Natural killer cell treated with Interleukin-12 subunit alpha and Interleukin-12 subunit beta and Interleukin-15 and Interleukin-18, amount 100 ng/mL, for 72 hours (primary cell): ENCODE measurements at regions not wholly inside any gene's neighbourhood (a gene's known extent, or its start where the extent isn't known, plus 50 kb on each side); places are given as distances from the start of the nearest gene placed in this dataset.
"Not testable (repeated sequence)": the region's sequence is repeated elsewhere in the genome, so short reads cannot be mapped to it uniquely, and the experiment has no call there.

Source experiments
- ATAC-seq, 2 donors: fragments of 150-1000 bp; cut with Tn5 transposase in 1 of 2; sonication (Bioruptor Pico), chemical (Tn5 transposase) in 1 of 2; 2 replicates each; pipeline ENCODE4 v1.10.0; 2021
- DNase-seq: peaks from one replicate; pipeline ENCODE4 v3.0.0; 2022; ENCODE audit warnings: low spot score
- H3K27ac Mint-ChIP-seq, 2 donors: 1 replicate in 1 of 2; 2 replicates in 1 of 2; pipeline ENCODE4 v1.8.0; 2022; ENCODE audit warnings: mixed read lengths in 2 of 2, mild to moderate bottlenecking in 1 of 2, moderate library complexity in 1 of 2
- H3K27me3 Mint-ChIP-seq, 2 donors: 1 replicate in 1 of 2; 2 replicates in 1 of 2; pipeline ENCODE4 v1.8.0; 2022; ENCODE audit warnings: mixed read lengths in 2 of 2
- H3K36me3 Mint-ChIP-seq: one replicate; pipeline ENCODE4 v1.8.0; 2022; ENCODE audit warnings: mixed read lengths
- H3K4me1 Mint-ChIP-seq, 2 donors: 1 replicate in 1 of 2; 2 replicates in 1 of 2; pipeline ENCODE4 v1.8.0; 2022; ENCODE audit warnings: low read depth in 2 of 2, mixed read lengths in 2 of 2, mild to moderate bottlenecking in 1 of 2
- H3K4me3 Mint-ChIP-seq: one replicate; pipeline ENCODE4 v1.8.0; 2022; ENCODE audit warnings: mixed read lengths
- H3K9me3 Mint-ChIP-seq: 2 replicates; pipeline ENCODE4 v1.8.0; 2022; ENCODE audit warnings: mixed read lengths

DNA sequence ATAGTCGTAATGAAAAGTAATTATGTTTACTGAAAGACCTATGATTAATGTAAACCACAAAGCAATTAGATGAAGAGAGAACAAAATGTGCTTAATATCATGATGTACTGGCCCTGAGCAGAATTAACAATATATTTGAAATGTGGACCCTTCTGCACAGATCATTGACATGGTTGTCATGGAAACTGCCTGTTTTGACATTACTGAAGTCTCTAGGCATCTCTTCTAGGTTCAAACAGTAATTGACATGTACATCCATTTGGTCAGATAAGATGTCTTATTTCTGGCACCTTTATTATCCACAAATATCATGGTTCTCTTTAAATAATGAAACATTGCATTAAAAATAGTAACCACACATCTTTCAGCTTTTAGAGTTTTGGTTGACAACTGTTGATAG, 251.7 kb upstream of the GNPDA2 start:
- no peak for ATAC-seq
- Mint-ChIP-seq H3K27me3 (no peaks in the 10 kb centered on the region), H3K9me3 (peaks cover 9% of the 10 kb centered on the region)

DNA sequence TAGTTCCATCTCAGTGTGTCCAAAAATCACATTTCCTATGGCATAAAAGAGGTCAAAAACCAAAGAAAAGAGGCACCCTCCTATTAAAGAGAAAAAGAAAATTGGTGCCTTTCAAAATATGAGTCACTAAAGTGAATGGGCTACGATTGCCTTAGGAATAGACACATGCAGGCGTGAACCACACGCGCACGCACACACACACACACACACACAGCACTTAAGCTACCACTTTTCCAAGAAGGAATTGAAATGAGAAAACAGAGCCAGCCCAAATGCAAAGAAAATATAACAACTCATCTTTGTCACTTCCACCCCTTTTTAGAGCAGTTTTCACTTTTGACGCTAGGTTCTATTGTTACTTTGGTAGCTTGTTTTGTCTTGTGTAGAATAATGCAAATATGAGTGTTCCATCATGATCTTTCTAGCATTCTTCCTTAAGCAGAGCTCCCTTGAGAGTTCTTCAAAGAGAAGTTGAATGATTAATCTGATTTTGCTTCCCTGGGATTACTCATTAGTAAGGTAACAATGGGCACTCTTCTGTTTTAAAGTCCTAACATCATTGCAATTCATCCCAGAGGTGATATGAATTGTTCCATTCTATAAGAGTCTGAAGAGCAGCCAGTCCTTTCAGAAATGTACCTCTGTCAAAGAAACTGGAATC, 239.2 kb upstream of the GNPDA2 start:
- Mint-ChIP-seq H3K27ac (no peak overlapping the region), H3K9me3 (peaks cover 24% of the 10 kb centered on the region), H3K4me1 (no peaks in the 10 kb centered on the region), H3K27me3 (no peaks in the 10 kb centered on the region), H3K36me3 (no peaks in the 10 kb centered on the region), H3K4me3 (no peak overlapping the region)
- ATAC-seq (no peak), DNase-seq (no peak)

More for the DNA sequence above, 251.7 kb upstream of the GNPDA2 start:
- no peaks in the 10 kb centered on the region for H3K4me1 Mint-ChIP-seq
- H3K4me3 Mint-ChIP-seq: no peak overlapping the region
- DNase-seq: no peak
- H3K27ac Mint-ChIP-seq: no peak overlapping the region
- H3K36me3 Mint-ChIP-seq: no peaks in the 10 kb centered on the region

DNA sequence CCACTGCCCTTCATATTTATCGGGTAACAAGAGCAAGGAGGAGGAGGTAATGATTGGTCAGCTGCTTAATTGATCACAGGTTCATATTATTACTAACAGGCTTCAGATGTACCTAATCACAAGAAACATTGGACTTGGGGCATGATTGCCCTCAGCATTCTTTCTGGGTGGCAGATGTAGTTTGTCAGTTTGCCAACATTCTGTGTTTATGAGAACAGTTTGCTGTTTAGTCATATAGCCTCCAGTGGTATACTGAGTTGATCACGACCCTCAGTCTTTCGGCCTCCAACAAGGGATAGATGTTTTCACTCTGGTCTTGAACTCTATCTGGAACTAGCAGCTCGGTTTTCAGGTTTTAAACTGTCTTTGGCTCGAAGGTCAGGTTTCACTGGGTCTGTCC, 237.7 kb upstream of the GNPDA2 start:
- H3K27me3 Mint-ChIP-seq, DNase-seq, H3K4me3 Mint-ChIP-seq, H3K27ac Mint-ChIP-seq, ATAC-seq, H3K4me1 Mint-ChIP-seq, H3K36me3 Mint-ChIP-seq: not testable (repeated sequence)
- H3K9me3 Mint-ChIP-seq: peaks cover 26% of the 10 kb centered on the region

- DNase-seq: no peak
Measured at GRCh38 chr4:44961001-44961755, 234.8 kb upstream of the GNPDA2 start.

GRCh38 chr4:44931720-44932119, 205.4 kb upstream of the GNPDA2 start:
- Mint-ChIP-seq H3K36me3 (no peaks in the 10 kb centered on the region), H3K9me3 (peaks cover 3% of the 10 kb centered on the region), H3K27ac (no peak overlapping the region), H3K4me3 (no peak overlapping the region), H3K4me1 (no peaks in the 10 kb centered on the region), H3K27me3 (no peaks in the 10 kb centered on the region)
- DNase-seq (no peak), ATAC-seq (no peak)

More at GRCh38 chr4:44961001-44961755, 234.8 kb upstream of the GNPDA2 start:
- no peak overlapping the region for H3K27ac Mint-ChIP-seq
- peaks cover 18% of the 10 kb centered on the region for H3K9me3 Mint-ChIP-seq
- no peaks in the 10 kb centered on the region for H3K27me3 Mint-ChIP-seq
- ATAC-seq: no peak
- no peaks in the 10 kb centered on the region for H3K36me3 Mint-ChIP-seq
- H3K4me1 Mint-ChIP-seq: no peaks in the 10 kb centered on the region
- H3K4me3 Mint-ChIP-seq: no peak overlapping the region

GRCh38 chr4:44928785-44929184, 202.4 kb upstream of the GNPDA2 start:
- Mint-ChIP-seq H3K4me1 (no peaks in the 10 kb centered on the region), H3K4me3 (no peak overlapping the region), H3K27ac (no peak overlapping the region), H3K27me3 (no peaks in the 10 kb centered on the region), H3K36me3 (no peaks in the 10 kb centered on the region), H3K9me3 (peaks cover 10% of the 10 kb centered on the region)
- DNase-seq (no peak), ATAC-seq (no peak)

DNA sequence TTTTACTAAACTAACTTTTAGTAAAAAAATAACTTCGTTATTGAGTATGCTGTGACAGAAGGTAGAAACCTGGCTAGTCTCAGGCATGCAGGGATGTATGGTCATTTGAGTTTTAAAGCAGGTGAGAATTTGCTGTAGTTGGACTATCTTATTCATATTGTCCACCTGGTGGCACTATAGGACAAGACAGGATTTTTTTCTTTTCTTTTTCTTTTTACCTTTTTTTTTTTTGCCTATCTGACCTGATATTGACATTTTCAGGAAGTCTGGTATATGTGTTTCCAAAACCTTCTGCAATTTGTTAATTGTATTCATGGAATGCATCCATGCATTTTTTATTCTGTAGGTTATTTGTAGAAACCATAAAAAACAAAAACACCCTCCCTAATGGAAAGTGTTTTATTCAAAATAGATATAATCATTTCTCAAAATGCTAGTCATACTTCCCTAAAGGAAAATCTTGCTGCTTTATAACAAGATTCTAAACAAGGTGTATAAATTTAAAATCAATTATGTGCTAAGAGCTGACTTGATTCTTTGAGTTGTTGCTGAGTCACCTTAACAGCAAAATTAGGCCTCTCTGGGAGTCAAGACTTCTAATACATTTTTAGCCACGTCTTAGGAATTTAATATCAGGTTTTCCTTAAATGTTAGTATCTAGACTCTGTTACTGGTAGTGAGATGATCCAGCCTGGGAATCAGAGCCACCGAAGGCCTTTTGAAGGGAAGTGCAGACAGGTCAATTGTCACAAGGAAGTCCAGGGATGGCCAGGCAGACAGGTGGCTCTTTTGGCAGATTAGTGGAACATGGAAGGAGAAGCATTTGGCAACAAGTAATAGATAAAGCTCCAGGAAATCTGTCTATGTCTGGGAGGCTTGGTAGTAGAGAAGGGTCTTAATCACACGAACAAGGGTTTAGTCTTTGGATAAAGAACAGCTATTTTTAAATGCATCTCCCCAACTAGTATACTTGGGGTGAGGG, 201.3 kb upstream of the GNPDA2 start:
- no peak for DNase-seq
- Mint-ChIP-seq H3K9me3 (peaks cover 10% of the 10 kb centered on the region), H3K27ac (no peak overlapping the region), H3K36me3 (no peaks in the 10 kb centered on the region), H3K4me1 (no peaks in the 10 kb centered on the region), H3K4me3 (no peak overlapping the region), H3K27me3 (no peaks in the 10 kb centered on the region)
- ATAC-seq: no peak

- Mint-ChIP-seq H3K36me3 (no peaks in the 10 kb centered on the region), H3K27ac (no peak overlapping the region), H3K4me3 (no peak overlapping the region), H3K4me1 (no peaks in the 10 kb centered on the region), H3K9me3 (peaks cover 5% of the 10 kb centered on the region), H3K27me3 (no peaks in the 10 kb centered on the region)
- DNase-seq (no peak), ATAC-seq (no peak)
Measured at GRCh38 chr4:44916411-44916810, 190.1 kb upstream of the GNPDA2 start.

DNA sequence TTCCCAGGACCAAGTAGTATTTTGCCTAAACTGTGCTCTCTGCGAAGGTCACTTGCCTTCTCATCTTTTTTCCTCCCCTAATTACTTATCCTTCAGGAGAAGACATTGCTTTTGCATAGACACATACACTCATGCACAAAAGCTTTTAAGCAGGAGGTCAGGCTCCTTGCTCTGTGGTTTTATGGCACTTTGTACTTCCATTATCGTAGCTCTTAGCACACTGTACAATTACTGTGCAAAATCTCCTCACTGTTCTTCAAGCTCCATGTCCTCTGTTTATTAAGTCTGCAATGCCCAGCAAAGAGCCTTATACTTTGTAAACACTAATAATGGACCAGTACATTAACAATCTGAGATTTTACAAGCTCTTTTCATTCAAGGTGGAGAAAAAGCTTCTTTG, 188.4 kb upstream of the GNPDA2 start:
- Mint-ChIP-seq H3K36me3 (no peaks in the 10 kb centered on the region), H3K4me3 (no peak overlapping the region)

DNA sequence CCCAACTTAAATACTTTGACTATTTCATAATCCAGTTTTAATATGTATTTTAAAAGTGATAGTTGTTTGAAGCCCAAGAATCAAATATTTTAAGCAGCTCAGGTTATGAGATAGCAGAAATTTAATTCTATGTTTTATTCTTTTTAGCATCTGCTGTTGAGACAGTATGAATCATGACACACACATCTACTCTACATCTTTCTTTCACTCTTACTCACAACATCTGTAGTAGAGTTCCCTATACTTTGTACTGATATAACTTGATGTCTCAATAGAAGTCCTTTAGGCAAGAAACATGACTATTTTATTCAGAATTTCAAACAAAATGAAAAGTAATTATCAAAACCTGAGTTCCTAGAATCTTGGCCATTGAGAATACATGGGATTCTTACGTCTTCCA, 187.9 kb upstream of the GNPDA2 start:
- no peak overlapping the region for H3K4me3 Mint-ChIP-seq
- H3K9me3 Mint-ChIP-seq: peaks cover 5% of the 10 kb centered on the region
- no peaks in the 10 kb centered on the region for H3K36me3 Mint-ChIP-seq
- H3K4me1 Mint-ChIP-seq: no peaks in the 10 kb centered on the region
- no peak for ATAC-seq
- H3K27me3 Mint-ChIP-seq: no peaks in the 10 kb centered on the region
- no peak overlapping the region for H3K27ac Mint-ChIP-seq
- no peak for DNase-seq

More for the DNA sequence above, 188.4 kb upstream of the GNPDA2 start:
- H3K27me3 Mint-ChIP-seq: no peaks in the 10 kb centered on the region
- no peaks in the 10 kb centered on the region for H3K4me1 Mint-ChIP-seq
- no peak overlapping the region for H3K27ac Mint-ChIP-seq
- peaks cover 5% of the 10 kb centered on the region for H3K9me3 Mint-ChIP-seq
- DNase-seq (no peak), ATAC-seq (no peak)

DNA sequence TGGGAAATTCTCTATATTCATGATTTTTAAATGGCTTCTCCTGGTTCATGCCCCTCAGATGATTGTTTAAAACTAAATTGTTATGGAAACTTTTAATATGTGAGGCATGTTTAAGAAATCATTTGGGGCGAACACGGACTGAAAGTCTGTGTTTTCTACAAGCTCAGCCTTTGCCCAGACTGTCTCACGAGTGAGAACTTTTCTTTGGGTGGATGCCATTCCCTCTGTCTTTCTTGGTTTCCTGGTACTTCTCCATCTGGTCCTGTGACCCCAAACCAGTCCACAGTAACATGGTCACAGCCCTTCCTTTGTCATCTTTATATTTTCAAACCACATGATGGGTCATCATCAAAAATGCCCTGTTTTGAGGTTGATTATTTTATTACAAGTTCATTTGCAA, 186.6 kb upstream of the GNPDA2 start:
- Mint-ChIP-seq H3K27me3 (no peaks in the 10 kb centered on the region), H3K4me1 (no peaks in the 10 kb centered on the region), H3K4me3 (no peak overlapping the region), H3K27ac (no peak overlapping the region), H3K9me3 (peaks cover 5% of the 10 kb centered on the region), H3K36me3 (no peaks in the 10 kb centered on the region)
- ATAC-seq: no peak
- DNase-seq: no peak

- H3K27ac Mint-ChIP-seq: no peak overlapping the region
- no peak overlapping the region for H3K4me3 Mint-ChIP-seq
- DNase-seq: no peak
- H3K9me3 Mint-ChIP-seq: peaks cover 17% of the 10 kb centered on the region
- H3K27me3 Mint-ChIP-seq: no peaks in the 10 kb centered on the region
- no peak for ATAC-seq
- H3K4me1 Mint-ChIP-seq: no peaks in the 10 kb centered on the region
- no peaks in the 10 kb centered on the region for H3K36me3 Mint-ChIP-seq
Measured at GRCh38 chr4:44908565-44908964, 182.2 kb upstream of the GNPDA2 start.

DNA sequence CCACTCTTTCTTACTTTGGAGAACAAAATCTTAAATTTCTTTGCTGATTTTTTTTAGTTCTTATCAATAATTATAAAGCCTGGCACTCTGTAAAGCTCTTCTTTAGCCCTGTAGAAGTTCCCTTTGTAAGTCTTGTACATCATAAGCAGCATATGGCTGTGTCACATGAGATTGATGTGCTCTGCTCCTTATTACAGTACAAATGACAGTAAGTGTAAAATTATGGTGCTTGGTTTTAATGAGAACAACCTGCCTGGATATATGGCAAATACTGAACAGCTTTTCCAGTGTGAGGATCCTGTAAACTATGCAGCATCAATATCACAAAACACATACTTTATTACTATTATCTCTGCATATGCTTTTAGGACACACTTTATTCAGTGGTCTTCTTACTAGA, 145.9 kb upstream of the GNPDA2 start:
- H3K9me3 Mint-ChIP-seq: no peaks in the 10 kb centered on the region
- no peak overlapping the region for H3K27ac Mint-ChIP-seq
- H3K4me1 Mint-ChIP-seq: no peaks in the 10 kb centered on the region
- ATAC-seq (no peak), DNase-seq (no peak)
- H3K36me3 Mint-ChIP-seq: no peaks in the 10 kb centered on the region
- H3K4me3 Mint-ChIP-seq: no peak overlapping the region
- no peaks in the 10 kb centered on the region for H3K27me3 Mint-ChIP-seq

DNA sequence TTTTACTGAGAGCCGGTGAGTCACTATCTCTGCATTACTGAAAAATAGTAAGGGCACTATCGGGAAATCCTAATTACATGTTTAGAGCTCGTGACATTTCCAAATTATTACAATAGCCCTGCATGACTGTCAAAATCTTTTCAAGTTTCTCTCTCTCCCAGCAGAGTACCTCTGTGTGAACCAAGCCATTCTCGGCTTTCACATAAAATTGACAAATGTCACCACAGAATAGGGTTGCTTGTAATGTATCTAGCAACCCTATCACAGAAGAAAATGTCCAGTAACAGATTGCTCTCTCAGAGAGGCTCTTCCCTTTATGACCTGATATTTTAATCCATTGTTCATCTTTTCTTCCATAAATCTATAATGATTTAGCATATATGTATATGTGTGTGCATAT, 144.8 kb upstream of the GNPDA2 start:
- no peak overlapping the region for H3K4me3 Mint-ChIP-seq
- no peaks in the 10 kb centered on the region for H3K36me3 Mint-ChIP-seq
- H3K27me3 Mint-ChIP-seq: no peaks in the 10 kb centered on the region
- no peaks in the 10 kb centered on the region for H3K4me1 Mint-ChIP-seq
- no peak for ATAC-seq
- DNase-seq: no peak
- H3K27ac Mint-ChIP-seq: no peak overlapping the region
- H3K9me3 Mint-ChIP-seq: peaks cover 3% of the 10 kb centered on the region
